Keratinocyte (primary cell): ENCODE measurements at regions not wholly inside any gene's neighbourhood (a gene's known extent, or its start where the extent isn't known, plus 50 kb on each side); places are given as distances from the start of the nearest gene placed in this dataset.

Experiments used
- DNase-seq: peaks from one replicate; pipeline ENCODE4 v3.0.0-alpha.2; 2011; ENCODE audit warnings: low read depth, missing footprints, low spot score
- FAIRE-seq: peaks from 2 replicates; lab custom pipeline; 2011; peaks lifted over from hg19 to GRCh38; lab: Jason Lieb, UNC
- H2AFZ ChIP-seq: 2 replicates; pipeline ENCODE4 v1.6.0; 2012; ENCODE audit warnings: low read length, control low read depth, inconsistent platforms; ENCODE audit not compliant: control insufficient read depth
- H3K27ac ChIP-seq: 2 replicates; pipeline ENCODE4 v1.5.1; 2011; ENCODE audit warnings: low read length; ENCODE audit not compliant: control insufficient read depth, insufficient read depth
- H3K27me3 ChIP-seq: 3 replicates; pipeline ENCODE4 v1.6.0; 2011; ENCODE audit warnings: low read length; ENCODE audit not compliant: control insufficient read depth, insufficient read depth; ENCODE audit errors: extremely low read depth
- H3K36me3 ChIP-seq, 2 experiments: 2 replicates in 1 of 2; 3 replicates in 1 of 2; pipeline ENCODE4 v1.5.1; 2011; ENCODE audit warnings: low read length in 2 of 2, mild to moderate bottlenecking in 1 of 2; ENCODE audit not compliant: control insufficient read depth in 2 of 2, insufficient read depth in 2 of 2; ENCODE audit errors: extremely low read depth in 1 of 2
- H3K4me1 ChIP-seq: 3 replicates; pipeline ENCODE4 v1.5.1; 2011; ENCODE audit warnings: low read length; ENCODE audit not compliant: control insufficient read depth, insufficient read depth; ENCODE audit errors: extremely low read depth
- H3K4me2 ChIP-seq: 3 replicates; pipeline ENCODE4 v1.6.0; 2011; ENCODE audit warnings: low read depth, low read length; ENCODE audit not compliant: control insufficient read depth, insufficient read depth; ENCODE audit errors: extremely low read depth
- H3K4me3 ChIP-seq, 3 experiments: fragments of 200-600 bp in 1 of 3; sonication (generic) in 1 of 3; 2 replicates in 2 of 3; 3 replicates in 1 of 3; pipeline ENCODE4 v1.5.1; 2011 to 2016; ENCODE audit warnings: low read length in 3 of 3, mild to moderate bottlenecking in 3 of 3, control low read depth in 2 of 3, inconsistent platforms in 1 of 3, low read depth in 1 of 3, mixed read lengths in 1 of 3, mixed run types in 1 of 3, moderate library complexity in 1 of 3; ENCODE audit not compliant: control insufficient read depth in 2 of 3, insufficient read depth in 2 of 3; ENCODE audit errors: extremely low read depth in 1 of 3
- H3K79me2 ChIP-seq: 2 replicates; pipeline ENCODE4 v1.6.0; 2012; ENCODE audit warnings: low read length; ENCODE audit not compliant: control insufficient read depth, insufficient read depth
- H3K9ac ChIP-seq: 3 replicates; pipeline ENCODE4 v1.6.0; 2011; ENCODE audit warnings: low read length; ENCODE audit not compliant: control insufficient read depth, insufficient read depth; ENCODE audit errors: extremely low read depth
- H3K9me1 ChIP-seq: 3 replicates; pipeline ENCODE4 v1.6.0; 2011; ENCODE audit warnings: low read length; ENCODE audit not compliant: control insufficient read depth, insufficient read depth; ENCODE audit errors: extremely low read depth
- H3K9me3 ChIP-seq: 2 replicates; pipeline ENCODE4 v1.5.1; 2012; ENCODE audit warnings: low read depth, low read length; ENCODE audit not compliant: control insufficient read depth
- H4K20me1 ChIP-seq: 3 replicates; pipeline ENCODE4 v1.6.0; 2011; ENCODE audit warnings: low read length; ENCODE audit not compliant: control insufficient read depth, insufficient read depth; ENCODE audit errors: extremely low read depth
- EZH2 ChIP-seq: IDR thresholded peaks from one replicate; pipeline ENCODE4 v1.6.1; 2012; ENCODE audit warnings: inconsistent platforms, mild to moderate bottlenecking, low read length, moderate library complexity
- dilution Hi-C: fragments of 300-500 bp; cut with MboI; formaldehyde crosslinking; loops from one replicate; pipeline ENCODE4 v1.7.0; 2020; ENCODE audit warnings: low sequenced_read_pairs; ENCODE audit not compliant: extremely low pct_ligation_motif_present
- TF ChIP-seq, protein P1 (sequence below), 3 experiments: IDR thresholded peaks in 1 of 3; conservative IDR thresholded peaks in 1 of 3; optimal IDR thresholded peaks in 1 of 3; 2 replicates in 2 of 3; 3 replicates in 1 of 3; pipeline versions ENCODE3 to v1.5.1; 2011; ENCODE audit warnings: low read length in 3 of 3, mild to moderate bottlenecking in 3 of 3, moderate library complexity in 2 of 3, control low read depth in 1 of 3, inconsistent platforms in 1 of 3; ENCODE audit not compliant: insufficient read depth in 2 of 3; ENCODE audit errors: extremely low read depth in 1 of 3

DNA sequence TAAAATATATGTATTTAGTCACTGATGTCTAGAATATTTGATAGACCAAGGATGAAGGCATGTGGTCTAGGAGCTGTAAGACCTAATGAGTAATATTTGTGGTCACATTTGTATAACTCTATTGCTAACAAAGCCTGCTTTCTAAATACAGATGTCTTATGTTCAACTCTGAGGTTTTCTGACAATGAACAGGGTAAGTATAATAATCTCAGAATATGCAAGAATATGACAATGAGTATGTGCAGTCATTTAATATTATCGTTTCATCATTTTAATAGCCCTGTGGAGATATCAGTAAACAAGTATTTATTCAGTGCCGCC is 389.6 kb downstream of the LRIG3 start:
- Histone ChIP-seq H2AFZ (no peak overlapping the region), H3K4me2 (no peak overlapping the region), H3K27ac (no peak overlapping the region), H3K9me3 (no peaks in the 10 kb centered on the region), H3K9me1 (no peaks in the 10 kb centered on the region), H4K20me1 (no peaks in the 10 kb centered on the region), H3K79me2 (no peaks in the 10 kb centered on the region), H3K4me3 (no peak overlapping the region), H3K36me3 (no peaks in the 10 kb centered on the region), H3K27me3 (no peaks in the 10 kb centered on the region), H3K4me1 (peaks cover 33% of the 10 kb centered on the region), H3K9ac (no peak overlapping the region)
- no peak for DNase-seq
- no peak for FAIRE-seq
- TF ChIP-seq, protein P1, sequence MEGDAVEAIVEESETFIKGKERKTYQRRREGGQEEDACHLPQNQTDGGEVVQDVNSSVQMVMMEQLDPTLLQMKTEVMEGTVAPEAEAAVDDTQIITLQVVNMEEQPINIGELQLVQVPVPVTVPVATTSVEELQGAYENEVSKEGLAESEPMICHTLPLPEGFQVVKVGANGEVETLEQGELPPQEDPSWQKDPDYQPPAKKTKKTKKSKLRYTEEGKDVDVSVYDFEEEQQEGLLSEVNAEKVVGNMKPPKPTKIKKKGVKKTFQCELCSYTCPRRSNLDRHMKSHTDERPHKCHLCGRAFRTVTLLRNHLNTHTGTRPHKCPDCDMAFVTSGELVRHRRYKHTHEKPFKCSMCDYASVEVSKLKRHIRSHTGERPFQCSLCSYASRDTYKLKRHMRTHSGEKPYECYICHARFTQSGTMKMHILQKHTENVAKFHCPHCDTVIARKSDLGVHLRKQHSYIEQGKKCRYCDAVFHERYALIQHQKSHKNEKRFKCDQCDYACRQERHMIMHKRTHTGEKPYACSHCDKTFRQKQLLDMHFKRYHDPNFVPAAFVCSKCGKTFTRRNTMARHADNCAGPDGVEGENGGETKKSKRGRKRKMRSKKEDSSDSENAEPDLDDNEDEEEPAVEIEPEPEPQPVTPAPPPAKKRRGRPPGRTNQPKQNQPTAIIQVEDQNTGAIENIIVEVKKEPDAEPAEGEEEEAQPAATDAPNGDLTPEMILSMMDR (optimal IDR thresholded peaks at IDR 0.05 in 1 of 3, IDR thresholded peaks at IDR 0.05 in 1 of 3, conservative IDR thresholded peaks at IDR 0.05 in 1 of 3; ENCODE audit: extremely low read depth in 1 of 3, insufficient read depth in 2 of 3, low read length in 3 of 3): no peak
- TF ChIP-seq EZH2: no peak
- dilution Hi-C loops: no loop called here

DNA sequence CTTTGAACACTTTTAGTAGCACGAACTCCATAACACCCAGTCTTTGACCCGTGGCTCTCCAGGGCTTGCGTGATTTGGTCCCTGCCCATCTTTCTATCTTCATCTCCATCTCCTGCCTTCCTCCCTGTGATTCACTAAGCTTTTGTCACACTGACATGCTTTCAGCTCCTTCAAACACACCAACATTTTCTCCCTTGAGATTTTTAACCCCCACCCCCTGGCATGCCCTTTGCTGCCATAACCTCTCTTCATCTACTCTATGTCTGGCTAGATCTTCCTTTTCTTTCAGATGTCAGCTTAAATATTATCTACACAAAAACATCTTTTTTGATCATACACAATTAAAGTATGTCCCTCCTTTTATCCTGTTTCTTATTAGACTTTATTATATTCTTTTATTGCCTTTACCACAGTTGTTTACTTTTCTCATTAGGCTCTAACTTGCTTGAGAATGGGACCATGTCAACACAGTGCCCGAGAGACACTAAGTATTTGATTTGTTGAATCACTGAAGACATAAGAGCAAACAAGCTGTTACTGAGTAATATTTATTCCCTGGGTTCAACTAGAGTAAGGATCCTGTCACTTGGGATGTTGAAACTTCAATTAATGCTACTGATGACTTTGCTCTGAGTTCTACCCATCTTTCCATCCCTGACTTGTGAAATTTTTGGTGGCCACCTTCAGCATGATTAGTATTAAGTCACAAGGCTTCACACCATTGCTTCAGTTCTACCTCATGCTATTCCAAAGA is 387.3 kb downstream of the LRIG3 start:
- Histone ChIP-seq H4K20me1 (no peaks in the 10 kb centered on the region), H3K4me2 (no peak overlapping the region), H2AFZ (no peak overlapping the region), H3K27me3 (no peaks in the 10 kb centered on the region), H3K9ac (no peak overlapping the region), H3K27ac (no peak overlapping the region), H3K79me2 (no peaks in the 10 kb centered on the region), H3K9me3 (no peaks in the 10 kb centered on the region), H3K36me3 (no peaks in the 10 kb centered on the region), H3K4me1 (peaks cover 33% of the 10 kb centered on the region), H3K9me1 (no peaks in the 10 kb centered on the region), H3K4me3 (no peak overlapping the region)
- FAIRE-seq (no peak), DNase-seq (no peak)
- dilution Hi-C loops: no loop called here
- TF ChIP-seq EZH2: no peak
- TF ChIP-seq, protein P1 (optimal IDR thresholded peaks at IDR 0.05 in 1 of 3, IDR thresholded peaks at IDR 0.05 in 1 of 3, conservative IDR thresholded peaks at IDR 0.05 in 1 of 3; ENCODE audit: extremely low read depth in 1 of 3, insufficient read depth in 2 of 3, low read length in 3 of 3): no peak
